ENCODE measurements at regions not wholly inside any gene's neighbourhood (a gene's known extent, or its start where the extent isn't known, plus 50 kb on each side); places are given as distances from the start of the nearest gene placed in this dataset.
"Not testable (repeated sequence)": the region's sequence is repeated elsewhere in the genome, so short reads cannot be mapped to it uniquely, and the experiment has no call there.

- DNase-seq (ENCODE audit: low spot score) = no peak
- intact Hi-C loops (cut with DNase I) = no loop called here
Observed at GRCh38 chr22:17318817-17319216, 50.4 kb upstream of the CECR2 start.

- no peak for DNase-seq (ENCODE audit: low spot score)
- intact Hi-C loops (cut with DNase I) = no loop called here
Observed at GRCh38 chr22:17315310-17315709, 54.0 kb upstream of the CECR2 start.

GRCh38 chr22:17314487-17314886, 54.8 kb upstream of the CECR2 start:
- intact Hi-C loops (cut with DNase I) = no loop called here
- DNase-seq (ENCODE audit: low spot score) = no peak

DNA sequence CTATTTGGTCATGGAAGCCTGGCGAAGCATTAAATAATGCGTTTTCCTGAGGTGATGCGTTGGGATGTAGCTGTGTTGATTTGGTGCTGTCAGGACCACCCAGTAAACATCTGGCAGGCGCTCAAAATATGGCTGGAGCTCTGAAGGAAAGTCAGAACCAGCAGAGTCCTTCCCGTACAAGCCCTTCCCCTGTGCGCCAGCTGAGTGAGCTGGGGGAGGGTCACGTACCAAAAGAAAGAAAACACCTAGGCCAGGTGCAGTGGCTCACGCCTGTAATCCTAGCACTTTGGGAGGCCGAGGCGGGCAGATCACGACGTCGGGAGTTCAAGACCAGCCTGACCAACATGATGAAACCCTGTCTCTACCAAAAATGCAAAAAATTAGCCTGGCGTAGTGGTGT, 55.6 kb upstream of the CECR2 start:
- intact Hi-C loops (cut with DNase I) = no loop called here
- DNase-seq (ENCODE audit: low spot score) = no peak

DNA sequence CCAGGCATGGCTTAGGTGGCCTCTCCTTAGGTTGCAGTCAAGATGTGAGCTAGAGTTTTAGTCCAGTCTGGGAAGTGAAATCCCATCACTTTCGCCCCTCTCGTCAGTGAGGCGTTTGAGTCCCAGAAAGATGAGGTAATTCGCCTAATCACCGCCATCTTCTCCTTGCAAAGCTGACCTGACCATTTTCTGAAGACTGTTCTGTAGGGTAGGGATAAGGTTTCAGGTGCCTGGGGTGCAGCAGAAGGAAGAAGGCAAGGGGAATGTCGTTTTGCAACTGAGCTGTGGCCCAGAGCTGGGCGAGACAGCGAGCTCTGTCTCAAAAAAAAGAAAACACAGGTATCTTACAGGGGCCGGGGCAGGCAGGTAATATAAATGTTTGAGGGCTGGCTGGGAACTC, 61.7 kb upstream of the CECR2 start:
- DNase-seq (ENCODE audit: low spot score) = no peak
- intact Hi-C loops (cut with DNase I) = no loop called here

- DNase-seq (ENCODE audit: low spot score) = no peak
- intact Hi-C loops (cut with DNase I) = no loop called here
Observed at GRCh38 chr22:17305076-17305475, 64.2 kb upstream of the CECR2 start.

DNA sequence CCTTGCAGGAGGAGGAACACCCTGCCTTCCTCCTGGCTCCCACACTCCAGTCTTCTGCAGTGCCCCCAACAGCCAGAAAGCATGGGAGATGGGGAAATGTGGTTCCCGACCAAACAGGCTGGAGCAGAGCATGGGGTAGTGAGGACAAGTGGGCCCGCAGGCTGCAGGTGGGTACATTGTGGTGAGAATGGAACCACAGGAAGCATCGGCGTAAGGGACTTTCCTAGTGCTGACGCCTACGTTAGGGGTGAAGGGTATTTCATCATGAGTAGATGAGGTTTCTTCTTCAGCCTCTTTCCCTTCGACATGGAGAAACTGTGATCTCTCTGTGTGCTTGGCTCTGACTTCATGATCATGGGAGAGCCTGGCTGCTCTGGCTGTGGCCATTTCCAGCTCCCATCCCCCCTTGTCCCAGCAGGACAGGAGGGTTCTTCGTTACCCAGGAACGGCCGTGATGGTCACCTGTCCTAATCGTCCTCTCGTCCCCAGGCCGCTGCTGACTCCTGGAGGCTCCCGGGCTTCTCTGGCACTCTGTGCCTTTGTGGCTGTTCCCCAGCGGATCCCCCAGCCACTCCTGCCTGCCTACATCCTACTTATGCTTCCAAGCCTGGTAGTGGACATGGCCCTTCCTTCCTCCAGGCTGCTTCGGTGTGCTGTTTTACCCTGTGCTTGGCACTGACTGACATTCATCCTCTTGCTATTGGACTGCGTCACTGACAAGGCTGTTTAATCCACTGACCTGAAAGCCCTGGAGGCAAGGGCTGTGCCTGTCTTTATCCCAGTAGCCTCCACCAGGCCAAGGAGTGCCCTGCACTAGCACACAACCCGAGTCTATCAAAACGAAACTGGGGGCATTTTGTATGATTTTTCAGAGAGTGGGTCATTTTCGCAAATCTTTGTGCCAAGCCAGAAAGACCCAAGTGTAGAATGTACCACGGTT, 65.2 kb upstream of the CECR2 start:
- intact Hi-C loops (cut with DNase I) = no loop called here

DNA sequence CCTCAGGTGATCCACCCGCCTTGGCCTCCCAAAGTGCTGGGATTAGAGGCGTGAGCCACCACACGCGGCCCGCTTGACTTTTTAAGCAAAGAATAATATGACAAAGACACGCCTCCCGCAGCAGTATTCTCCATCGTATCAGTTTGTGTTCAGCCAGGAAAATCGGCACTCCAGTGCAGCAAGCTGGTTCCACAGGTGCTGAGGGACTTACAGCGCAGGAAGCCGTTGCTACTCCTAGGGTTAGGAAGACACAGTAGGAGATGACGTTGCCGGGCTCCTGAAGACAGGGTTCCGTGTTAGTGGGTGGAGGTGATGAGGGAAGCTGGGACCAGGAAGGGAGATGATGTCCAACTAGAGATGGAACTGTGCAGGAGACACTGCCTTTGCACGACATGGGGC, 65.8 kb upstream of the CECR2 start:
- intact Hi-C loops (cut with DNase I) = no loop called here
- no peak for DNase-seq (ENCODE audit: low spot score)

More for the DNA sequence above, 65.2 kb upstream of the CECR2 start:
- no peak for DNase-seq (ENCODE audit: low spot score)

GRCh38 chr22:17302616-17303015, 66.6 kb upstream of the CECR2 start:
- no peak for DNase-seq (ENCODE audit: low spot score)
- intact Hi-C loops (cut with DNase I) = no loop called here

GRCh38 chr22:17300926-17301325, 68.3 kb upstream of the CECR2 start:
- intact Hi-C loops (cut with DNase I) = no loop called here
- no peak for DNase-seq (ENCODE audit: low spot score)

DNA sequence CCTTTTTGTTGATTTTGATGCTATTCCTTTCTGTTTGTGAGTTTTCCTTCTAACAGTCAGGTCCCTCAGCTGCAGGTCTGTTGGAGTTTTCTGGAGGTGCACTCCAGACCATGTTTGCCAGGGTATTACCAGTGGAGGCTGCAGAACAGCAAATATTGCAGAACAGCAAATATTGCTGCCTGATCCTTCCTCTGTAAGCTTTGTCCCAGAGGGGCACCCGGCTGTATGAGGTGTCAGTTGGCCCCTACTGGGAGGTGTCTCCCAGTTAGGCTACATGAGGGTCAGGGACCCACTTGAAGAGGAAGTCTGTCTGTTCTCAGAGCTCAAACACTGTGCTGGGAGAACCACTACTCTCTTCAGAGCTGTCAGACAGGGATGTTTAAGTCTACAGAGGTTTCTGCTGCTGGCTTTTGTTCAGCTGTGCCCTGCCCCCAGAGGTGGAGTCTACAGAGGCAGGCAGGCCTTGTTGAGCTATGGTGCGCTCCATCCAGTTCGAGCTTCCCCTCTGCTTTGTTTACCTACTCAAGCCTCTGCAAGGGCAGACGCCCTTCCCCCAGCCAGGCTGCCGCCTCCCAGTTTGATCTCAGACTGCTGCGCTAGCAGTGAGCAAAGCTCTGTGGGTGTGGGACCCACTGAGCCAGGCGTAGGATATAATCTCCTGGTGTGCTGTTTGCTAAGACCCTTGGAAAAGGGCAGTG, 70.3 kb upstream of the CECR2 start:
- DNase-seq (ENCODE audit: low spot score); intact Hi-C loops (cut with DNase I): not testable (repeated sequence)

GRCh38 chr22:17285656-17286055, 66.4 kb upstream of the ADA2 start:
- intact Hi-C loops (cut with DNase I) = no loop called here
- no peak for DNase-seq (ENCODE audit: low spot score)

DNA sequence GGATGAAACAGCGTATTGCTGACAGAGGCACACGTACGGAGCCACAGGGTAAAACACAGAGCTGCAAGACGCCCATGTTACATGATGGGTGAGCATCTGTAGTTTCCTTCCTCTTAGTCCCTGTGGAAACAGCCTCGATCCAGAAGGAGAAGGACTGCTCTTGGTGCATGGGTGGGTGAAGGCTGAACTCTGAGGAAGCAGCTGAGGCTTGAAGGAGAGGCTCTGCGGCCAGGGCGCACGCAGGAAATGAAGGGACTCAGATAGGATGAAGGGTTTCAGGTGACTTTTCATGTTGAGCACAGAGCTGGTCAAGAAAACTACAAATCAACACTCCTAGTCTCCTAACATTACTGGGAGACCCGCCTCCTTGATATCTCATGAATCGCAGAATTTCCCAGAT, 65.7 kb upstream of the ADA2 start:
- no peak for DNase-seq (ENCODE audit: low spot score)
- intact Hi-C loops (cut with DNase I) = no loop called here

DNA sequence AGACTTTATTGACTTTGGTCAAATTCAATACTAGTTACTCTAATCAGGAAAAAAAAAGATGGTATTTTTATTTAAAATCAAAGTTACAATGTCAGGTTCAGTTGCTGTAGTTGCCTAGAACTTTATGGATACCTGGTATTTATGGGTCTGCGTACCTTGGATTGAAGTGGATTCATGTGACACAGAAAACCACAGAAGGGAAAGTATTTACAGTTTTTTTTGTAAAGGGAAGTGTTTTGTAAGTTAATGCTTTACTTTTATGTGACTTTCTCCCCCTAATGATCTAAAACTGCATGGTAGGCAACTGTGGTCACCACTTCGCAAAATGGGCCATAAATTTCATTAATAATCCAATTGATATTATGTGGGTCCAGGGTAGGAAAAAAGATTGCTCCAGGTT, 65.2 kb upstream of the ADA2 start:
- DNase-seq (ENCODE audit: low spot score) = no peak
- intact Hi-C loops (cut with DNase I) = no loop called here

DNA sequence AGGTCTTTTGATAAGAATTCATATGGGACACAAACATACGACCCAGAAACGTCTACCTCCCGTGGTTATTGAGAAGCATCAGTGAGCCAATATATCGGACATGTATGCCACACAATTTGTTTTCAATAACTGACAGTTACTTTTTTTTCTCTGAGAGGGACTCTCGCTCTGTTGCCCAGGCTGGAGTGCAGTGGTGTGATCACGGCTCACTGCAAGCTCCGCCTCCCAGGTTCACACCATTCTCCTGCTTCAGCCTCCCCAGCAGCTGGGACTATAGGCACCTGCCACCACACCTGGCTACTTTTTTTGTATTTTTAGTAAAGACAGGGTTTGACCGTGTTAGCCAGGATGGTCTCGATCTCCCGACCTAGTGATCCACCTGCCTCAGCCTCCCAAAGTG, 64.6 kb upstream of the ADA2 start:
- DNase-seq (ENCODE audit: low spot score); intact Hi-C loops (cut with DNase I): not testable (repeated sequence)

GRCh38 chr22:17283423-17283822, 64.2 kb upstream of the ADA2 start:
- DNase-seq (ENCODE audit: low spot score) = no peak

DNA sequence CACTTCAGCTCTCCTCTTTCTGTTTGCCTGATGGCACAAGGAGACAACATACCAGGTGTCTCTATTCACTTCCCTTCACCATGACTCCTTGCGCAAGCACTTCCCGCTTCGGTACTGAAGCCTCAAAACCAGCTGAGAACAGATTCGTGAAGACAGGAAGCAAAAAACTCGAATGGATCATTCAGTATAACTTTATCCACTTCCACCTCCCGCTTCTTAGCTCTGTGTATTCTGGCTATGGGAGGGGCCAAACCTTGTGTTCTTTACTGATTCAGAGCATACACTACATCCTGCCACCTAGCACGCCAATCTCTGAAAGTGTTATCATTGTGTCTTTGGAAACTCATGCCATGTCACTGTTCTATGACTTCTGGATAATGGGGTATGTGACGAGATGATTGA, 62.2 kb upstream of the ADA2 start:
- no peak for DNase-seq (ENCODE audit: low spot score)
- intact Hi-C loops (cut with DNase I) = no loop called here

More at GRCh38 chr22:17283423-17283822, 64.2 kb upstream of the ADA2 start:
- intact Hi-C loops (cut with DNase I) = no loop called here

DNA sequence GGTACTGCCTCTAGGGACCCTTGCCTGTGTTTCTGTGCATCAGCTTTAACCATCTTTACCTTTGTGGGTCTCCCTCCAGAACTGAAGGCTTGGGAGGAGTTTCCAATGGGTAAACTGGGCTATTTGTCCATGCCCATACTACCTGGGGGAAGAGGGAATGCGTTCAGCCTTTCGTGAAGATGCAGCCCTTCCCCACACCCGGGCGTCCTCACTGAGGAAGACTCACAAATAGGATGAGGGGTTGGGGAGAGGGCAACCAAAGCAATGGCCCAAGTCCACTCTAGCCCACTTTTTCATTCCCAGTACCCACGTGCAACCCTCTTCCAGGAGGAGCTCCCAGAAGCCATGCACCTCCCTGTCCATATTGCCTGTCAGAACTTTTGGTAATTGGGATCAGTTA, 61.8 kb upstream of the ADA2 start:
- intact Hi-C loops (cut with DNase I) = no loop called here
- no peak for DNase-seq (ENCODE audit: low spot score)

GRCh38 chr22:17272511-17272991, 53.3 kb upstream of the ADA2 start:
- intact Hi-C loops (cut with DNase I) = no loop called here
- no peak for DNase-seq (ENCODE audit: low spot score)

DNA sequence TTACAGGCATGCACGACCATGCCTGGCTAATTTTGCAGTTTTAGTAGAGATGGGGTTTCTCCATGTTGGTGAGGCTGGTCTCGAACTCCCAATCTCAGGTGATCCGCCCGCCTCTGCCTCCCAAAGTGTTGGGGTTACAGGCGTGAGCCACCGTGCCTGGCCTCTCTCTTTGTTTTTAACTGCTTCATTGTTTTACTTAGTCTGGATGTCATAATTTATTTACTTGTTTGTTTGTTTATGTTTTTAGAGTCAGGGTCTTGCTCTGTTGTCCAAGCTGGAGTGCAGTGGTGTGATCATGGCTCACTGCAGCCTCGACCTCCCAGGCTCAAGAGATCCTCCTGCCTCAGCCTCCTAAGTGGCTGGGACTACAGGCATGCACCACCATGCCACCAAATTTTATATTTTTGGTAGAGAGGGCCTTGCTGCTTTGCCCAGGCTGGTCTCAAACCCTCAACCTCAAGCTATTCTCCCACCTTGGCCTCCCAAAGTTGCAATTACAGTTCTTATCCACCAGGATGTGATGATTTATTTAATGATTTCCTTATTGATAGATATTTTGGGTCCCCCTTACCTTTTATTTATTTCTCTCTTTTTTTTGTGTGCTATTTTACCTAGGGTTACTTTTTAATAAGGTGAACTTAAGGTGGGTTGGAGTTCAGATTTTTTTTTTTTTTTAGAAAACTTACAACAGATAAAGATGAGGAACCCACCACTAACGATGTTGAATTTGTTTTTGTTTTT, 52.6 kb upstream of the ADA2 start:
- no peak for DNase-seq (ENCODE audit: low spot score)
- intact Hi-C loops (cut with DNase I) = no loop called here
